Fibroblast of villous mesenchyme (primary cell): ENCODE measurements at regions not wholly inside any gene's neighbourhood (a gene's known extent, or its start where the extent isn't known, plus 50 kb on each side); places are given as distances from the start of the nearest gene placed in this dataset.

Experiments used
- DNase-seq: peaks from one replicate; pipeline ENCODE4 v3.0.0-alpha.2; 2010; ENCODE audit warnings: low read depth
- H3K4me3 ChIP-seq: 2 replicates; pipeline ENCODE4 v1.5.1; 2011; ENCODE audit warnings: low read depth, mild to moderate bottlenecking, low read length
- CTCF ChIP-seq: IDR thresholded peaks from 2 replicates; pipeline ENCODE4 v1.5.1; 2012; ENCODE audit warnings: low read depth, mild to moderate bottlenecking, low read length; ENCODE audit not compliant: insufficient read depth

- DNase-seq: no peak
- no peak for TF ChIP-seq CTCF
- no peak overlapping the region for H3K4me3 ChIP-seq
Observed at GRCh38 chr14:35986219-35986573, 160.1 kb downstream of the BRMS1L start.

GRCh38 chr14:35985474-35986218 is 159.5 kb downstream of the BRMS1L start:
- DNase-seq: no peak
- H3K4me3 ChIP-seq: no peak overlapping the region
- no peak for TF ChIP-seq CTCF

GRCh38 chr14:35979531-35979930 is 153.4 kb downstream of the BRMS1L start:
- H3K4me3 ChIP-seq: no peak overlapping the region
- no peak for DNase-seq
- TF ChIP-seq CTCF: no peak

- TF ChIP-seq CTCF: no peak
- DNase-seq: no peak
- H3K4me3 ChIP-seq: no peak overlapping the region
Observed at GRCh38 chr14:35978561-35978960, 152.4 kb downstream of the BRMS1L start.

- DNase-seq: no peak
- TF ChIP-seq CTCF: no peak
- H3K4me3 ChIP-seq: no peak overlapping the region
Observed at GRCh38 chr14:35975814-35976213, 149.7 kb downstream of the BRMS1L start.

GRCh38 chr14:35973770-35974169 is 147.6 kb downstream of the BRMS1L start:
- no peak for DNase-seq
- no peak overlapping the region for H3K4me3 ChIP-seq
- no peak for TF ChIP-seq CTCF
